Esophagus squamous epithelium (tissue), 4 donors: ENCODE measurements at regions not wholly inside any gene's neighbourhood (a gene's known extent, or its start where the extent isn't known, plus 50 kb on each side); places are given as distances from the start of the nearest gene placed in this dataset.
"Not testable (repeated sequence)": the region's sequence is repeated elsewhere in the genome, so short reads cannot be mapped to it uniquely, and the experiment has no call there.

Experiments used
- POLR2A ChIP-seq, 4 donors: fragments of 450-650 bp; IDR thresholded peaks; one replicate each; pipeline ENCODE4 v1.6.1; 2017; ENCODE audit warnings: antibody characterized with exemption in 4 of 4, mild to moderate bottlenecking in 4 of 4, moderate library complexity in 3 of 4
- TF ChIP-seq, protein P1 (sequence below), 6 experiments: fragments of 450-650 bp in 4 of 6; fragments of 200-600 bp in 2 of 6; sonication (generic) in 2 of 6; IDR thresholded peaks; one replicate each; pipeline ENCODE4 v1.5.1; 2016 to 2019; ENCODE audit warnings: antibody characterized with exemption in 6 of 6, mild to moderate bottlenecking in 4 of 6, moderate library complexity in 4 of 6

DNA sequence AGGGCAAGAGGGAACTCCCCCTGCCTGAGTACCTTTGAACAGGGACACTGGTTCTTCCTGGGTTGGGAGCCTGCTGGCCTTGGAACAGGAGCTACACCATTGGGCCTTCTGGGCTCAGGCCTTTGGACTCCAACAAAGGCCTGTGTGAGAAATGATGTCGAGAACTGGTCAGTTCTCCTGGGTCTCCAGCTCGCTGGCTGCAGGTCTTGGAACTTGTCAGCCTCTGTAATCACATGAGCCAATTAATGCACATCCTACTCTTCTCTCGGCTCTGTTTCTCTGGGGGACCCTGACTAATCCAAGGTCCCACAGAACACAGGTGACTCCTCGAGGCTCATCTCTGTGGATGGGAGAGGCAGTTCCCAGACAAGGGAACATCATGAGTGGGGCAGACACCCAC is 104.7 kb upstream of the PLGLB2 start:
- TF ChIP-seq, protein P1, sequence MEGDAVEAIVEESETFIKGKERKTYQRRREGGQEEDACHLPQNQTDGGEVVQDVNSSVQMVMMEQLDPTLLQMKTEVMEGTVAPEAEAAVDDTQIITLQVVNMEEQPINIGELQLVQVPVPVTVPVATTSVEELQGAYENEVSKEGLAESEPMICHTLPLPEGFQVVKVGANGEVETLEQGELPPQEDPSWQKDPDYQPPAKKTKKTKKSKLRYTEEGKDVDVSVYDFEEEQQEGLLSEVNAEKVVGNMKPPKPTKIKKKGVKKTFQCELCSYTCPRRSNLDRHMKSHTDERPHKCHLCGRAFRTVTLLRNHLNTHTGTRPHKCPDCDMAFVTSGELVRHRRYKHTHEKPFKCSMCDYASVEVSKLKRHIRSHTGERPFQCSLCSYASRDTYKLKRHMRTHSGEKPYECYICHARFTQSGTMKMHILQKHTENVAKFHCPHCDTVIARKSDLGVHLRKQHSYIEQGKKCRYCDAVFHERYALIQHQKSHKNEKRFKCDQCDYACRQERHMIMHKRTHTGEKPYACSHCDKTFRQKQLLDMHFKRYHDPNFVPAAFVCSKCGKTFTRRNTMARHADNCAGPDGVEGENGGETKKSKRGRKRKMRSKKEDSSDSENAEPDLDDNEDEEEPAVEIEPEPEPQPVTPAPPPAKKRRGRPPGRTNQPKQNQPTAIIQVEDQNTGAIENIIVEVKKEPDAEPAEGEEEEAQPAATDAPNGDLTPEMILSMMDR (IDR thresholded peaks at IDR 0.05) = not testable (repeated sequence)
- not testable (repeated sequence) for TF ChIP-seq POLR2A (IDR thresholded peaks at IDR 0.05)
